GM12872 (cell line): ENCODE measurements at regions not wholly inside any gene's neighbourhood (a gene's known extent, or its start where the extent isn't known, plus 50 kb on each side); places are given as distances from the start of the nearest gene placed in this dataset.

ENCODE experiments used
- TF ChIP-seq, protein P1 (sequence below): IDR thresholded peaks from 3 replicates; pipeline ENCODE4 v1.5.1; 2011; ENCODE audit warnings: low read depth, mild to moderate bottlenecking, low read length, moderate library complexity; ENCODE audit not compliant: insufficient read depth

DNA sequence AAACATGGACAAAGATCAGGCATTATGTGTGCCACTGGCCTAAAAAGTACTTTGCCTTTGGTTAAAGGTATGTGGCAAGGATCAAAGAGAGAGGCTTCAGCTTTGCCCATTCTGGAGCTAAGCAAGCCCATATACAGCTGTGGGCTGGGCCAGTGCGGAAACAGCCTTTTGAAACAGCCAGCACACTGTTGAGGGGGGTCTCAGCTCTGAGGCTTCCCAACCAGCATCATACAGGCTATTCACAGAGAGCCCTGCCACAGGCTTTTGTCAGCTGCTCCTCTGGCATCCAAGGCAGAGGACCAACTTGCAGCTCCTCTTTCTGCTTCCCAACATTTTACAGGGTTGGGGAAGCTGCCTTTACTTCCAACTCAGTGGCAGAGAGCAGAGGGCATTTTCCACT is 63.2 kb upstream of the FOXB1 start:
- TF ChIP-seq, protein P1, sequence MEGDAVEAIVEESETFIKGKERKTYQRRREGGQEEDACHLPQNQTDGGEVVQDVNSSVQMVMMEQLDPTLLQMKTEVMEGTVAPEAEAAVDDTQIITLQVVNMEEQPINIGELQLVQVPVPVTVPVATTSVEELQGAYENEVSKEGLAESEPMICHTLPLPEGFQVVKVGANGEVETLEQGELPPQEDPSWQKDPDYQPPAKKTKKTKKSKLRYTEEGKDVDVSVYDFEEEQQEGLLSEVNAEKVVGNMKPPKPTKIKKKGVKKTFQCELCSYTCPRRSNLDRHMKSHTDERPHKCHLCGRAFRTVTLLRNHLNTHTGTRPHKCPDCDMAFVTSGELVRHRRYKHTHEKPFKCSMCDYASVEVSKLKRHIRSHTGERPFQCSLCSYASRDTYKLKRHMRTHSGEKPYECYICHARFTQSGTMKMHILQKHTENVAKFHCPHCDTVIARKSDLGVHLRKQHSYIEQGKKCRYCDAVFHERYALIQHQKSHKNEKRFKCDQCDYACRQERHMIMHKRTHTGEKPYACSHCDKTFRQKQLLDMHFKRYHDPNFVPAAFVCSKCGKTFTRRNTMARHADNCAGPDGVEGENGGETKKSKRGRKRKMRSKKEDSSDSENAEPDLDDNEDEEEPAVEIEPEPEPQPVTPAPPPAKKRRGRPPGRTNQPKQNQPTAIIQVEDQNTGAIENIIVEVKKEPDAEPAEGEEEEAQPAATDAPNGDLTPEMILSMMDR = no peak

GRCh38 chr15:59940456-59940855 is 63.7 kb upstream of the FOXB1 start:
- TF ChIP-seq, protein P1 = no peak

GRCh38 chr15:59936741-59937140 is 67.4 kb upstream of the FOXB1 start:
- TF ChIP-seq, protein P1 = no peak

GRCh38 chr15:59933607-59934006 is 70.5 kb upstream of the FOXB1 start:
- TF ChIP-seq, protein P1 = no peak

- TF ChIP-seq, protein P1 = no peak
Observed at GRCh38 chr15:59931646-59932261, 72.4 kb upstream of the FOXB1 start.

DNA sequence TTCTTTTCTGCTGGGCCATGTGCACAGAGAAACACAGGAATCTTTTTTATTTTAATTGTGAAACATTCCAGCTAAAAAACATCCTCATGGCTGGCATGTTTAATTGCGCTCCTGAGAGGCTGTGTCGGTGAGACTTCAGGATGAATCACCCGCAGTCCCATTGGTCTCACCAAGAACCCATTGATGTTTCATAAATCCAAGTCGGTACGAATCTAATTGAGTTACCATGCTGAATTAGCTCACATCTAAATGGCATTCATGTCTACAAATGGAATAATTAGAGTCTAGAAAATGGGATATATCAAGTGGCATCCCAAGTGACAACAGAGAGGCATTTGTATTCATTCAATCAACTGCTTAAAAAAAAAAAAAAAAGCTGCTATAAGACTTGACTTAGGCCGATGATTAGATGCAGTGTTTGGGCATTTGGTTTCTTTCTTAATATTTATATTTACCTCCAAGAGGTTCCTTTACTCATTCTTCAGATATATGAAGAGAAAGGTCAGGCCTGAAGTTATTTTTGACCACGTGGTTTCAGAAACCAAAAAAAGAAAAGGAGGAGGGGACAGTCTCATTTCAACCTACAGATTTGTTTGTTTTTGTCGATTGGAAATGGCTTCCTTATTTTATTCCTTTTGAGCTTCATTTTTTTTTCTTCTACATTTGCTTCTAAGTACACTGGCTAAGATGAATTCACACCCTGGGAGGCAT is 79.1 kb upstream of the FOXB1 start:
- TF ChIP-seq, protein P1 = no peak

GRCh38 chr15:59924096-59924495 is 80.0 kb upstream of the FOXB1 start:
- TF ChIP-seq, protein P1 = no peak
